ENCODE measurements at regions not wholly inside any gene's neighbourhood (a gene's known extent, or its start where the extent isn't known, plus 50 kb on each side); places are given as distances from the start of the nearest gene placed in this dataset.

DNA sequence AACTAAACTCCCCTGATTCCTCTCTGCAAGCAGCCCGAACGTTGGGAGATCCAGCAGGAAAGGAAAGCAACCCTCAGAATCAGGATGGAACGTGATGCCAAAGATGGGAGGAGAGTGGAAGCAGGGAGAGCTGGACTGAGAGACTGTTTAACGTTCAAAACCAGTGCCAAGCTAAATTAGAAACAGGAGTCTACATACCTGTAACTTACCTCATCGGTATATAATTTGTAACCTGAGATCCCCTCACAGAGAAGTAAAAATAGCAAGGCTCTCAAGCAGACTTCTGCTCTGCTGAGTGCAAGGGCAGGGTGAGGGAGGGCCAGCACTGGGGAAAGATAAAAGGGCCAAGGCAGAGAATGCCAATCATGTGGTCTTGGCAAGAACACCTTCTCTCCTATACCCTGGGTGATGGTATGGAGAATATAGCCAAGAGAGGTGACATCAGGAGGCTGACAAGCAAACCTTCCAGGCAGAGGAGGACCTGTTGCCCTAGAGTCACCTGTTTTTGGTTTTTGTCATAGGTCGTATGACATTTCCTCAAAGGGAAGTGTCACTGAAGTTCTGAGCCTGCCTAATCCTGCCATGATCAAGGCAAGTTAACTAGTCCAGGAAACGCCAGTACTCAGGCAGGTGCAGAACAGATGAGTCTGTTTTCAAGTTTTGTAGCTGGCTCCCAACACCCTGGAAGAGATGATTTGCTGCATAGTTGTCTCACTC, 472.0 kb downstream of the NFIB start:
- H3K9me3 ChIP-seq: no peaks in the 10 kb centered on the region
- DNase-seq (ENCODE audit: low spot score in 2 of 2): no peak
- TF ChIP-seq, protein P1, sequence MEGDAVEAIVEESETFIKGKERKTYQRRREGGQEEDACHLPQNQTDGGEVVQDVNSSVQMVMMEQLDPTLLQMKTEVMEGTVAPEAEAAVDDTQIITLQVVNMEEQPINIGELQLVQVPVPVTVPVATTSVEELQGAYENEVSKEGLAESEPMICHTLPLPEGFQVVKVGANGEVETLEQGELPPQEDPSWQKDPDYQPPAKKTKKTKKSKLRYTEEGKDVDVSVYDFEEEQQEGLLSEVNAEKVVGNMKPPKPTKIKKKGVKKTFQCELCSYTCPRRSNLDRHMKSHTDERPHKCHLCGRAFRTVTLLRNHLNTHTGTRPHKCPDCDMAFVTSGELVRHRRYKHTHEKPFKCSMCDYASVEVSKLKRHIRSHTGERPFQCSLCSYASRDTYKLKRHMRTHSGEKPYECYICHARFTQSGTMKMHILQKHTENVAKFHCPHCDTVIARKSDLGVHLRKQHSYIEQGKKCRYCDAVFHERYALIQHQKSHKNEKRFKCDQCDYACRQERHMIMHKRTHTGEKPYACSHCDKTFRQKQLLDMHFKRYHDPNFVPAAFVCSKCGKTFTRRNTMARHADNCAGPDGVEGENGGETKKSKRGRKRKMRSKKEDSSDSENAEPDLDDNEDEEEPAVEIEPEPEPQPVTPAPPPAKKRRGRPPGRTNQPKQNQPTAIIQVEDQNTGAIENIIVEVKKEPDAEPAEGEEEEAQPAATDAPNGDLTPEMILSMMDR (IDR thresholded peaks at IDR 0.05): no peak
- TF ChIP-seq EP300 (IDR thresholded peaks at IDR 0.05) (no peak), POLR2A (IDR thresholded peaks at IDR 0.05) (no peak), POLR2AphosphoS5 (IDR thresholded peaks at IDR 0.05) (no peak)
- H3K4me1 ChIP-seq: no peaks in the 10 kb centered on the region
- 45% methylated on average over 7 of the region's 7 CpGs for WGBS
- H3K27me3 ChIP-seq: no peaks in the 10 kb centered on the region
- no peaks in the 10 kb centered on the region for H3K36me3 ChIP-seq
- no peak overlapping the region for H3K27ac ChIP-seq
- H3K4me3 ChIP-seq: no peak overlapping the region

DNA sequence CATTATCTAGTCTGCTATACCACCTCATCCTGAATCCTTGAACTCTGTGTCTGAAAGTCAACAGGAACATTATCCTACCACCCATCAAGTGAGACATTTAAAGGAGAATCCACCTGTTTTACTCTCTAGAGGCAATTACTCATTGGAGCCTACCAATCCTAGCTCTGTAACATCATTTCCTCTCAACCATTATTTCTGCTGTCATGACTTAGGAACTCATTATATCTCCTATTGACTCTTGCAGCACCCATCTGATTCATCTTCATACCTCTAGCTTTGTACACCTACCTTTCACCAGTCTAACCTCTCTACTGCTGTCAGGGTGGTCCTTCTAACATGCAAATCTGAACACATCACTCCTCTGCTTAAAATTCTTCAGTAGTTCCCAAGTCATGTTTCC, 481.5 kb downstream of the NFIB start:
- TF ChIP-seq EP300 (IDR thresholded peaks at IDR 0.05) (no peak), POLR2A (IDR thresholded peaks at IDR 0.05) (no peak), POLR2AphosphoS5 (IDR thresholded peaks at IDR 0.05) (no peak)
- TF ChIP-seq, protein P1 (IDR thresholded peaks at IDR 0.05): no peak
- DNase-seq (ENCODE audit: low spot score in 2 of 2): no peak
- Histone ChIP-seq H3K27ac (no peak overlapping the region), H3K27me3 (no peaks in the 10 kb centered on the region), H3K36me3 (no peaks in the 10 kb centered on the region), H3K4me3 (no peak overlapping the region), H3K4me1 (no peaks in the 10 kb centered on the region), H3K9me3 (no peaks in the 10 kb centered on the region)

DNA sequence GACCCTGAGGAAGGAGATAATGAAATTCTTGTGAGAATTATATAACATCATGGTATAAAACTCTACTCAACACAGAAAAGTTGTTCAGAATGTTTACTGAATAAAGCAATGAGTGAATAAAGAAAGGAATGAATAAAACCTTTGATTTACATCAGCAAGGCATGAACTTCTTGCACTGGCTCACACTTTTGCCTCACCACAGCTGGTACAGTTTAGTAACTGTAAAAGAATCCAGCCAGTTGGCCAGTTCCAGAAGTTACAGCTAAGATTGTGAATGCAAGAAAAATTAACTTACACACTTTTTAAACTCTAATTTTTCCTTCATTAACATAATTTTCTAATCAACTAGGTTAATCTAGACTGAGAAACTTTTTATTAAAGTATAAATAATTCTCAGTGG, 490.9 kb downstream of the NFIB start:
- H3K36me3 ChIP-seq: no peaks in the 10 kb centered on the region
- no peak for DNase-seq (ENCODE audit: low spot score in 2 of 2)
- H3K9me3 ChIP-seq: no peaks in the 10 kb centered on the region

DNA sequence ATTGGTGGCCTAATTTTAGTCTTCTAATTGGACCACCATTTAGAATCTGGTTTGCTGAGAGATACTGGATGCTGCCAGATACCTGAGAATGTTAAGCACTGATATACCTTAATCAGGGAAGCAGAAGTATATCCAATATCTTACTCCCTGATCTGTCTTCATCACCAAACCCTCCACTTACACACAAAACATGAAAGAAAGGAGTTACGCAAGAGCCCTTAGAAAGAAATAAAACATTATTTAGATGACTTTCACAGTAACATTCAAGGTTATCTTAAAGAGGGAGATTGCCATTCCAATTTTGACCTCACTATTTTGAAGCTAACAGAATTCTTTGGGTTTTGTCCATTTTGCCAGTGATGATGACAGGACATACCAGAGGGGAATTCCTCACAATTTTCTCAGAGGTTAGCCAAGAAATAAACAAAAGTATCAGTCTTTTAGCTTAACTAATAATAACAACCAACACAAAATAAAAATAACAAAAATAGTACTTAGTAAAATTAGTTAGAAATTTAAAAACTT, 496.1 kb downstream of the NFIB start:
- H3K27me3 ChIP-seq: no peaks in the 10 kb centered on the region
- H3K9me3 ChIP-seq: no peaks in the 10 kb centered on the region
- 72% methylated on average over 1 of the region's 1 CpG for WGBS
- no peaks in the 10 kb centered on the region for H3K36me3 ChIP-seq
- TF ChIP-seq, protein P1 (IDR thresholded peaks at IDR 0.05): no peak
- TF ChIP-seq POLR2A (IDR thresholded peaks at IDR 0.05) (no peak), EP300 (IDR thresholded peaks at IDR 0.05) (no peak), POLR2AphosphoS5 (IDR thresholded peaks at IDR 0.05) (no peak)
- no peak overlapping the region for H3K27ac ChIP-seq
- H3K4me3 ChIP-seq: no peak overlapping the region
- DNase-seq (ENCODE audit: low spot score in 2 of 2): no peak
- H3K4me1 ChIP-seq: peaks cover 8% of the 10 kb centered on the region

More for the DNA sequence above, 490.9 kb downstream of the NFIB start:
- peaks cover 4% of the 10 kb centered on the region for H3K4me1 ChIP-seq
- no peaks in the 10 kb centered on the region for H3K27me3 ChIP-seq
- TF ChIP-seq POLR2AphosphoS5 (IDR thresholded peaks at IDR 0.05): no peak
- TF ChIP-seq POLR2A (IDR thresholded peaks at IDR 0.05): no peak
- no peak overlapping the region for H3K27ac ChIP-seq
- no peak overlapping the region for H3K4me3 ChIP-seq

DNA sequence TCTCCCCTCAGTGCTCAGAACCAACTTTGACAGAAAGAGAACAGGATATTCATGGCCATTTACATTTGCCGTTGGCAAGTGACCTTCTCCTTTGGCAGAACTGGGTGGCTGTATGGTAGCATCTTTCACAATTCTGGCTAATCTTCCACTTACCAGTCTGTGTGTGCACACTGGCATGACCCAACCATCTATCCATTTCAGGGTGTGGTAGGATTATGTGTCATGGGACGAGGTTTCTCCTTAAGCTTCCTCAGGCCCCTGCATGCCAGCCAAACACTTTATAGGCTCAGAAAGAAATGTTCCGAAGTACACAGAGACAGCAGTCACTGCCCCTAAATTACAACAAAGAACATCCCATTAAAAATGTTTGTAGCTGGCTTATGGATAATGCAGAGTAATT, 497.1 kb downstream of the NFIB start:
- WGBS: 56% methylated on average over 3 of the region's 3 CpGs
- no peak overlapping the region for H3K27ac ChIP-seq
- no peak overlapping the region for H3K4me3 ChIP-seq
- no peaks in the 10 kb centered on the region for H3K27me3 ChIP-seq
- peaks cover 8% of the 10 kb centered on the region for H3K4me1 ChIP-seq
- TF ChIP-seq EP300 (IDR thresholded peaks at IDR 0.05) (no peak), POLR2A (IDR thresholded peaks at IDR 0.05) (no peak), POLR2AphosphoS5 (IDR thresholded peaks at IDR 0.05) (no peak)
- TF ChIP-seq, protein P1 (IDR thresholded peaks at IDR 0.05): no peak
- H3K36me3 ChIP-seq: no peaks in the 10 kb centered on the region
- no peak for DNase-seq (ENCODE audit: low spot score in 2 of 2)
- H3K9me3 ChIP-seq: no peaks in the 10 kb centered on the region

All from suprapubic skin (tissue), 4 donors.